Amygdala (tissue), 56 donors: ENCODE measurements at regions not wholly inside any gene's neighbourhood (a gene's known extent, or its start where the extent isn't known, plus 50 kb on each side); places are given as distances from the start of the nearest gene placed in this dataset.

Experiments used
- DNase-seq, 56 donors: peaks; one replicate each; lab custom pipeline; 2025; lab: John Stamatoyannopoulos, UW

DNA sequence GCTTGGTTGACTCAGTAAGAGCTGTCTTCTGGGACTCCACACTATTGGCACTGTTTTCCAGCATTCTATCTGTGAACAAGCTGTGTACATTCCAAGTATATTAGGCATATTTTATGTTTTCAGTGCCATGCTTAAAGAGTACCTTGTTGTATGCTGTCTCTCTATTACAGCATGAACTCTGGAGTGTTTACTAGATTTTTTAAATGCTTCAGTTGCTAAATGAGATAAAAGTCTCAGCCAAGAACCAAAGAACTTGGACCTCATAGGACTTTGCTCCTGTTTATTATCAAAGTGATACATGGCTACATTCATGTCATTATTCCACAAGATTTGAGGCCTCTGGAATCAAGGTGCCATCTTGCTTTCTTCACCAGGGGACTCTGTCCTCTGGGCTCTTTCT, 167.2 kb downstream of the C9orf152 start:
- no peak for DNase-seq

GRCh38 chr9:110041452-110041851, 166.5 kb downstream of the C9orf152 start:
- no peak for DNase-seq

GRCh38 chr9:110047232-110047954, 160.6 kb downstream of the C9orf152 start:
- DNase-seq = no peak

- DNase-seq = peak in 5 of 56 donors; percentile 10 to 24 (median 17)
These were observed 160.0 kb downstream of the C9orf152 start for GRCh38 chr9:110047955-110048402.

DNA sequence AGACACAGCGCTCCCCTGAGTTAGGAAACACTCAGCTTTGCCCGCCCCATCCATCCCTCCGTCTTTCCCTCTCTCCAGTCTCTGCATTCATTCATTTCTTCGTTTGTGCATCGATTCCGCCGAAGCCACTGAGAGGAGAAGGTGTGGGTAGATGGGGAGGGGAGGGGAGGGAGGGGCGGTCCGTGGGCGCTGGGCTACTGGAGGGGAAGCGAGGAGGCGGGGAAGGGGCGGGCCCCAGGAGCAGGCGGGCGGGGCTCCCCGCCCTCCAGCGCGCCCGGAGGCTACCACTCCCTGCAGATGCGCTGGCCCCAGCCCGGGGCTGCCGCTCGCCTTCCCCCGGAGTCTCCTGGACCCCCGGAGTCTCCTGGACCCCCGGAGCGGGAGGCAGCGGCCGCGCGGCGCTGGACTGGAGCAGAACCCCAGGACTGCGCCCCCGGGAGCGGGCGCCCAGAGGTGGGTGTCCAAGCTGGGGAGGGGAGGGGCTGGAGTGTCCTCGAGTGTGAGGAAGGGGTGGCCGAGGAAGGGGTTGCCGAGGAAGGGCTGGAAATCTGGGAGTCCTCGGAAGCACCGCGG, 159.5 kb downstream of the C9orf152 start:
- peak in 40 of 56 donors; percentile 5 to 71 (median 38) for DNase-seq

DNA sequence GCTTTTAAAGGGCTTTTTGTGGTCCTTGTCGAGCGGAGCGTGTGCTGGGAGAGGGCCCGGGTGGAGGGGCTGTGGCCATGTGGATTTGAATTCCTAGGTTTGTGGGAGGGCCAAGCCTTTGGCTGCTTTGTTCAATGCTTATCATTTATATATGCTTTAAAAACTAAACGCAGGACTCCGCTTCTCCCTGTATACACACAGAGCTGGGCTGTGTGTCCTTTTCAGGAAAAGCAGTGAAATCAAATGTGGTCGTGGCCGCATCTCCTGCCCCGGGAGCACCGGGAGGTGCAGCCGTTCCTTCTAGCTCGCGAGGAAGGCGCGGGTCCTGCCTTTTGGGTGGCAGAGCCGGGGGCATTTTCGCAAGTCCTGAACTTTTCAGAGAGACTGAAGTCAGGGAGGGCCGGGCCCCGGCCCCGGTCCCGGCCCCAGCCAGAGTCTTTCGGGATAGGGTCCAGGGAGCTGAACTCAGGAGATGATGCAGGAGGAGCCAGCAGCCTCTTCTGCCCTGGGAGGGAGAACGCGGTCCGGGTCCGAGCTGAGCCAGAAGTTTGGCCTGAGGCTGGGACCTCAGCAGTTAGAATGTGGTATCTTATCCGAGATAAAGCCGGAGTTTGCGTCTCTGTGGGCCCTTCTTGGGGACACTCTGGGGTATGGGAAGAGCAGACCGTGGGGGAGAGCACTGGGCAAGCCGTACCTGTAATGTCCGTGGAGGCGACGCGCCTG, 158.8 kb downstream of the C9orf152 start:
- peak in 2 of 56 donors; percentile 2 to 8 for DNase-seq

- peak in 2 of 56 donors; percentile 6 to 25 for DNase-seq
These were observed 158.1 kb downstream of the C9orf152 start for GRCh38 chr9:110049699-110050450.

GRCh38 chr9:110050925-110051355, 157.0 kb downstream of the C9orf152 start:
- no peak for DNase-seq

- DNase-seq = no peak
These were observed 151.9 kb downstream of the C9orf152 start for GRCh38 chr9:110056062-110056461.

DNA sequence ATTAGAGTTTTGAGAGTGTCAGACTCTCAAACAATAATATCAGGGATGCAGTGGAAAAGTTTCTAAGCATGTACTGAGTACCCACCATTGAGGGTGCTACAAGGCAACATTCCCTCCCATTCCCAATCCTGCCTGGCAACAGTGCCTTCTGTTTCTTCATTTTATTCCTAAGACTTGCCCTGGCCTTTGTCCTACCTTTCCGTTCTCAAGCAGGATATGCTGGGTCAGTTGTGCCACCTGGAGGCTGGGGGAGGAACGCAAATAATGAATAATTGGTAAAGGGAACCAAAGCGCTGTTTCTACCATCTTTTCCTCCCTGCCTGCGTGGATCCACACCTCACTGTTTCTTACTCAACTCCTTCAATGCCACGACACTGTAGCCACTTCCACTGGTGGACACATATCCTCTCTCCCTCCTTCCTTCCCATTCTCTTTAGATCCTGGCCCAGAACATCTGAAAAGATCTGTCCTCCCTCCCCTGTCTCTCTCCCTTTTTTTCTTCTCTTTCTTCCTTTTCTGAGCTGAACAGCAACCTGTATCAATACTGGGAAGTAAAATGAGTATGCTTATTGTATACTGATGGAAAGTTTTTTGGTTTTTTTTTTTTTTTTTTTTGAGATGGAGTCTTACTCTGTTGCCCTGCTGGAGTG, 149.5 kb downstream of the C9orf152 start:
- peak in 5 of 56 donors; percentile 3 to 44 (median 9) for DNase-seq

DNA sequence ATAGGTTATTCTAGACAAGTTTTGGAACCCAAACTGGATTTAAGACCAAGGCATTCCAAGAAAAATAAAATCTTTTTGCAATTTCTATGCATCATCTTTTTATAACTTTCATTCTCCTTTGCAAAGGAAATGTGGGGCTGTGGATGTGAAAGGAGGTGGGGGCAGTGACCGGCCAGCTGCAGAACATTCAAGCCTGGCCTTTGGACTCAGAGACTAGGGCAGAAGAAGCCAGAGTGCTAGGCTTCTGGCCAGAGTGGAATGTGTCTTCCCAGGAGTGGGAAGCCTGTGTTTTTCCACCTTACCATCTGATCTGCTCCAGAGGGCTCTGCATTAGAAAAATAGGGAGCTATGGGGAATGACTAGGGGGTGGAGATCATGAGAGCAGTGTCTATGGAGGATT, 148.5 kb downstream of the C9orf152 start:
- no peak for DNase-seq

- no peak for DNase-seq
These were observed 143.2 kb downstream of the C9orf152 start for GRCh38 chr9:110064803-110065202.

GRCh38 chr9:110065532-110065931, 142.4 kb downstream of the C9orf152 start:
- no peak for DNase-seq

GRCh38 chr9:110066929-110067716, 140.8 kb downstream of the C9orf152 start:
- no peak for DNase-seq

GRCh38 chr9:110068212-110068611, 139.7 kb downstream of the C9orf152 start:
- no peak for DNase-seq

GRCh38 chr9:110069326-110070248, 138.4 kb downstream of the C9orf152 start:
- no peak for DNase-seq

- no peak for DNase-seq
These were observed 135.2 kb downstream of the C9orf152 start for GRCh38 chr9:110072597-110073355.
